ENCODE measurements at regions not wholly inside any gene's neighbourhood (a gene's known extent, or its start where the extent isn't known, plus 50 kb on each side); places are given as distances from the start of the nearest gene placed in this dataset.

GRCh38 chr12:89262855-89263552, 89.3 kb downstream of the DUSP6 start:
- Mint-ChIP-seq H3K4me3 (no peak overlapping the region), H3K4me1 (peaks cover 5% of the 10 kb centered on the region), H3K27ac (no peak overlapping the region), H3K9me3 (peaks cover 4% of the 10 kb centered on the region), H3K36me3 (no peaks in the 10 kb centered on the region)
- DNase-seq (ENCODE audit: low spot score in 2 of 2) (no peak), ATAC-seq (no peak)

DNA sequence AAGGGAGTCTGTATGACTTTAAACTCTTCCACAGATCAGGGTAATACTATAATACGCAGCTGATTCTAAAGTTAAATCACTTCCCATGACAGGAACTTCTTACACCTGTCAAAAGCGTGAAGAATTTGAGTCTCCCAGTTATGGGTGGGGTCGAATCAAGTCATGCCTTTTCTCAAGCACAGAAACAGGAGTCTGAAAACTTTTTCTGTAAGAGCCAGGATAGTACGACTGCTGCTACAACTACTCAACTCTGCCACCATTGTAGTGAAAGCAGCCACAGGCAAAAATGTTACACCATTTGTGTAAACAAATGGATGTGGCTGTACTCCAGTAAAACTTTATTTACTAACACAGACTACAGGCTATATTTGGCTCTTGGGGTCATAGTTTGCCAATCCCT, 90.3 kb downstream of the DUSP6 start:
- no peak overlapping the region for H3K27ac Mint-ChIP-seq
- peaks cover 5% of the 10 kb centered on the region for H3K9me3 Mint-ChIP-seq
- H3K4me3 Mint-ChIP-seq = no peak overlapping the region
- H3K36me3 Mint-ChIP-seq = no peaks in the 10 kb centered on the region
- DNase-seq (ENCODE audit: low spot score in 2 of 2) (no peak), ATAC-seq (no peak)
- peaks cover 7% of the 10 kb centered on the region for H3K4me1 Mint-ChIP-seq

- Mint-ChIP-seq H3K4me3 (no peak overlapping the region), H3K9me3 (peaks cover 5% of the 10 kb centered on the region), H3K4me1 (peaks cover 7% of the 10 kb centered on the region), H3K27ac (no peak overlapping the region), H3K36me3 (no peaks in the 10 kb centered on the region)
- ATAC-seq (peak; percentile 87), DNase-seq (ENCODE audit: low spot score in 2 of 2) (no peak)
Measured at GRCh38 chr12:89260841-89261637, 91.3 kb downstream of the DUSP6 start.

GRCh38 chr12:89259821-89260220, 92.5 kb downstream of the DUSP6 start:
- peaks cover 5% of the 10 kb centered on the region for H3K9me3 Mint-ChIP-seq
- no peaks in the 10 kb centered on the region for H3K36me3 Mint-ChIP-seq
- H3K4me3 Mint-ChIP-seq = no peak overlapping the region
- peaks cover 7% of the 10 kb centered on the region for H3K4me1 Mint-ChIP-seq
- ATAC-seq (no peak), DNase-seq (ENCODE audit: low spot score in 2 of 2) (no peak)
- no peak overlapping the region for H3K27ac Mint-ChIP-seq

GRCh38 chr12:89258240-89258969, 93.9 kb downstream of the DUSP6 start:
- Mint-ChIP-seq H3K9me3 (peaks cover 8% of the 10 kb centered on the region), H3K4me1 (peaks cover 13% of the 10 kb centered on the region), H3K27ac (no peak overlapping the region), H3K4me3 (no peak overlapping the region), H3K36me3 (no peaks in the 10 kb centered on the region)
- peak; percentile 45 for ATAC-seq
- DNase-seq (ENCODE audit: low spot score in 2 of 2) = no peak

- H3K9me3 Mint-ChIP-seq = peaks cover 8% of the 10 kb centered on the region
- no peak for DNase-seq (ENCODE audit: low spot score in 2 of 2)
- no peak for ATAC-seq
- H3K4me1 Mint-ChIP-seq = peaks cover 20% of the 10 kb centered on the region
- H3K27ac Mint-ChIP-seq = no peak overlapping the region
- H3K36me3 Mint-ChIP-seq = no peaks in the 10 kb centered on the region
- no peak overlapping the region for H3K4me3 Mint-ChIP-seq
Measured at GRCh38 chr12:89257340-89257739, 95.0 kb downstream of the DUSP6 start.

GRCh38 chr12:89256060-89256459, 96.2 kb downstream of the DUSP6 start:
- ATAC-seq (no peak), DNase-seq (ENCODE audit: low spot score in 2 of 2) (no peak)
- no peak overlapping the region for H3K4me3 Mint-ChIP-seq
- H3K36me3 Mint-ChIP-seq = no peaks in the 10 kb centered on the region
- H3K27ac Mint-ChIP-seq = no peak overlapping the region
- H3K9me3 Mint-ChIP-seq = peaks cover 8% of the 10 kb centered on the region
- H3K4me1 Mint-ChIP-seq = peaks cover 33% of the 10 kb centered on the region

- DNase-seq (ENCODE audit: low spot score in 2 of 2) (no peak), ATAC-seq (no peak)
- peaks cover 46% of the 10 kb centered on the region for H3K4me1 Mint-ChIP-seq
- H3K4me3 Mint-ChIP-seq = no peak overlapping the region
- no peaks in the 10 kb centered on the region for H3K36me3 Mint-ChIP-seq
- H3K9me3 Mint-ChIP-seq = peaks cover 8% of the 10 kb centered on the region
- peak overlapping the region; percentile 69 for H3K27ac Mint-ChIP-seq
Measured at GRCh38 chr12:89253488-89253887, 98.8 kb downstream of the DUSP6 start.

DNA sequence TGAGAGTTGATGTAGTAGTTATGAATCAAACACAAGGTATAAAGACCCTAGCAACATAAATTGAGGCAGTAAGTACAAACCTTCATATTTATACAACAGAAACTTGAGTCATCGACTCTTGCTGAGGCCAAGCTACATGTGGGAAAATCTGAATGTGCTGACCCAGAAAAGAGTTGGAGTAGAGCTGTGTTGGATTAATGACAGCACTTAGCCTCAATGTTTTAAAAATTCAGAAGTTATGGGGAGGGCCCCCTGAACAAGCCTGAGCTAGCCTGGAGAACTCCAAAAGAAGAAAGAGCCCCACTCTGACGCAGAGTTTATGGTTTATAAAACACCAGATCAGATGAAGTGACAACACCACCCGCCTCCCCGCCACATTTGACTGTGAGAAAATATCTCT, 100.0 kb downstream of the DUSP6 start:
- Mint-ChIP-seq H3K4me1 (peaks cover 39% of the 10 kb centered on the region), H3K4me3 (peak overlapping the region; percentile 24), H3K27ac (peak overlapping the region; percentile 89), H3K36me3 (no peaks in the 10 kb centered on the region), H3K9me3 (peaks cover 3% of the 10 kb centered on the region)
- DNase-seq (ENCODE audit: low spot score in 2 of 2) = no peak
- peak; percentile 85 for ATAC-seq

GRCh38 chr12:89251342-89252271, 100.7 kb downstream of the DUSP6 start:
- Mint-ChIP-seq H3K4me3 (peak overlapping the region; percentile 24), H3K9me3 (peaks cover 3% of the 10 kb centered on the region), H3K27ac (peak overlapping the region; percentile 89), H3K36me3 (no peaks in the 10 kb centered on the region), H3K4me1 (peaks cover 39% of the 10 kb centered on the region)
- DNase-seq (ENCODE audit: low spot score in 2 of 2) (no peak), ATAC-seq (peak; percentile 90)

GRCh38 chr12:89250636-89251035, 101.7 kb downstream of the DUSP6 start:
- ATAC-seq (peak; percentile 54), DNase-seq (ENCODE audit: low spot score in 2 of 2) (no peak)
- H3K27ac Mint-ChIP-seq = peak overlapping the region; percentile 89
- peaks cover 46% of the 10 kb centered on the region for H3K4me1 Mint-ChIP-seq
- no peak overlapping the region for H3K4me3 Mint-ChIP-seq
- no peaks in the 10 kb centered on the region for H3K36me3 Mint-ChIP-seq
- peaks cover 3% of the 10 kb centered on the region for H3K9me3 Mint-ChIP-seq

GRCh38 chr12:89250213-89250612, 102.1 kb downstream of the DUSP6 start:
- H3K9me3 Mint-ChIP-seq = peaks cover 3% of the 10 kb centered on the region
- DNase-seq (ENCODE audit: low spot score in 2 of 2) (no peak), ATAC-seq (no peak)
- H3K27ac Mint-ChIP-seq = no peak overlapping the region
- H3K36me3 Mint-ChIP-seq = no peaks in the 10 kb centered on the region
- peaks cover 50% of the 10 kb centered on the region for H3K4me1 Mint-ChIP-seq
- H3K4me3 Mint-ChIP-seq = no peak overlapping the region

GRCh38 chr12:89247967-89248366, 104.3 kb downstream of the DUSP6 start:
- H3K36me3 Mint-ChIP-seq = no peaks in the 10 kb centered on the region
- no peak overlapping the region for H3K4me3 Mint-ChIP-seq
- ATAC-seq (no peak), DNase-seq (ENCODE audit: low spot score in 2 of 2) (no peak)
- H3K9me3 Mint-ChIP-seq = peaks cover 5% of the 10 kb centered on the region
- H3K27ac Mint-ChIP-seq = no peak overlapping the region
- H3K4me1 Mint-ChIP-seq = peaks cover 66% of the 10 kb centered on the region

DNA sequence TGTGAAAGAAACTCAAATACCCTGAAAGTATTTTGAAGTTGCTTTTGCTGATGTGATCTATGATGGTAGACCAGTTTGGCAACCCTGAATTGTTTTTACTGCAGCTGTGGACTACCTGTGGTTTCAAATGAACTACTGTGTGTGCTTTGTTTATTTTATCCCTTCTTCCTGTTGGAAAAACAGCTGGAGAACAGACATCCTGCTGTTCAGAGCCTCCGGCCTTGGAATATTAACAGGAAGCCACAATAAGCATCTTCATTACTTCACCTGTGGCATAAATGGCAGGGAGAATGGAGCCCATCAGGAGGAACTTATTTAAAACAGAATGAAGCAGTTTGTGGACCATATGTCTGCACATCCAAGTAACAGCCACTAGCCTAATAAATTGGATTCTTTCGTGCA, 104.8 kb downstream of the DUSP6 start:
- Mint-ChIP-seq H3K36me3 (no peaks in the 10 kb centered on the region), H3K9me3 (peaks cover 5% of the 10 kb centered on the region), H3K4me1 (peaks cover 65% of the 10 kb centered on the region), H3K27ac (no peak overlapping the region), H3K4me3 (no peak overlapping the region)
- no peak for DNase-seq (ENCODE audit: low spot score in 2 of 2)
- ATAC-seq = no peak

- Mint-ChIP-seq H3K36me3 (no peaks in the 10 kb centered on the region), H3K27ac (peak overlapping the region; percentile 81), H3K4me3 (peak overlapping the region; percentile 34), H3K4me1 (peaks cover 40% of the 10 kb centered on the region), H3K9me3 (peaks cover 5% of the 10 kb centered on the region)
- ATAC-seq (peak; percentile 82), DNase-seq (ENCODE audit: low spot score in 2 of 2) (peak in 1 of 2 donors; percentile 59)
Measured at GRCh38 chr12:89245090-89245489, 107.2 kb downstream of the DUSP6 start.
